ENCODE measurements at regions not wholly inside any gene's neighbourhood (a gene's known extent, or its start where the extent isn't known, plus 50 kb on each side); places are given as distances from the start of the nearest gene placed in this dataset.

GRCh38 chr13:65907666-65908525 lies 1322.2 kb downstream of the PCDH9 start:
- ChIA-PET CTCF (no interaction called here), POLR2A (no interaction called here)

- ChIA-PET POLR2A (no interaction called here), CTCF (no interaction called here)
Measured at GRCh38 chr13:65901723-65902122, 1328.4 kb downstream of the PCDH9 start.

- ChIA-PET POLR2A (no interaction called here), CTCF (no interaction called here)
Measured at GRCh38 chr13:65894049-65894448, 1336.1 kb downstream of the PCDH9 start.

- POLR2A ChIA-PET = no interaction called here
- CTCF ChIA-PET = no interaction called here
Measured at GRCh38 chr13:65892859-65893258, 1337.3 kb downstream of the PCDH9 start.

- ChIA-PET CTCF (no interaction called here), POLR2A (no interaction called here)
Measured at GRCh38 chr13:65889368-65889767, 1340.8 kb downstream of the PCDH9 start.

- ChIA-PET POLR2A (no interaction called here), CTCF (no interaction called here)
Measured at GRCh38 chr13:65882810-65883209, 1347.3 kb downstream of the PCDH9 start.

GRCh38 chr13:65881561-65882155 lies 1348.5 kb downstream of the PCDH9 start:
- ChIA-PET CTCF (no interaction called here), POLR2A (no interaction called here)

GRCh38 chr13:65875031-65875430 lies 1355.1 kb downstream of the PCDH9 start:
- CTCF ChIA-PET = no interaction called here
- POLR2A ChIA-PET = no interaction called here

- ChIA-PET POLR2A (no interaction called here), CTCF (no interaction called here)
Measured at GRCh38 chr13:65872448-65872847, 1357.7 kb downstream of the PCDH9 start.

GRCh38 chr13:65868884-65869283 lies 1361.3 kb downstream of the PCDH9 start:
- POLR2A ChIA-PET = no interaction called here
- CTCF ChIA-PET = no interaction called here

GRCh38 chr13:65868099-65868498 lies 1362.0 kb downstream of the PCDH9 start:
- ChIA-PET POLR2A (no interaction called here), CTCF (no interaction called here)

- ChIA-PET POLR2A (no interaction called here), CTCF (no interaction called here)
Measured at GRCh38 chr13:65866138-65866537, 1364.0 kb downstream of the PCDH9 start.

- POLR2A ChIA-PET = no interaction called here
- CTCF ChIA-PET = no interaction called here
Measured at GRCh38 chr13:65865206-65865605, 1364.9 kb downstream of the PCDH9 start.

GRCh38 chr13:65864039-65864438 lies 1366.1 kb downstream of the PCDH9 start:
- ChIA-PET POLR2A (no interaction called here), CTCF (no interaction called here)

- POLR2A ChIA-PET = no interaction called here
Measured at GRCh38 chr13:65860306-65860705, 1369.8 kb downstream of the PCDH9 start.

GRCh38 chr13:65857942-65858565 lies 1372.1 kb downstream of the PCDH9 start:
- CTCF ChIA-PET = no interaction called here
- POLR2A ChIA-PET = no interaction called here

More at GRCh38 chr13:65860306-65860705, 1369.8 kb downstream of the PCDH9 start:
- CTCF ChIA-PET = no interaction called here

- CTCF ChIA-PET = no interaction called here
- POLR2A ChIA-PET = no interaction called here
Measured at GRCh38 chr13:65856431-65856830, 1373.7 kb downstream of the PCDH9 start.

- ChIA-PET POLR2A (no interaction called here), CTCF (no interaction called here)
Measured at GRCh38 chr13:65855242-65855805, 1374.8 kb downstream of the PCDH9 start.

GRCh38 chr13:65854431-65854830 lies 1375.7 kb downstream of the PCDH9 start:
- ChIA-PET POLR2A (no interaction called here), CTCF (no interaction called here)

GRCh38 chr13:65844266-65844841 lies 1385.8 kb downstream of the PCDH9 start:
- ChIA-PET POLR2A (no interaction called here), CTCF (no interaction called here)

- POLR2A ChIA-PET = no interaction called here
- CTCF ChIA-PET = no interaction called here
Measured at GRCh38 chr13:65843314-65843731, 1386.8 kb downstream of the PCDH9 start.

All from activated CD8-positive, alpha-beta memory T cell treated with anti-CD3 and anti-CD28 coated beads for 36 hours (primary cell).